ENCODE measurements at regions not wholly inside any gene's neighbourhood (a gene's known extent, or its start where the extent isn't known, plus 50 kb on each side); places are given as distances from the start of the nearest gene placed in this dataset.
A peak's percentile ranks its signal among the peaks of the same experiment; 100 is the strongest.

GRCh38 chr2:224104668-224105386, 65.7 kb upstream of the SERPINE2 start:
- no peak for DNase-seq (ENCODE audit: low read depth)
- TF ChIP-seq CTCF (IDR thresholded peaks at IDR 0.05; ENCODE audit: insufficient read depth, low read depth, low read length): no peak
- no peak overlapping the region for H3K4me3 ChIP-seq (ENCODE audit: low read depth, low read length)

- DNase-seq (ENCODE audit: low read depth): no peak
- no peak for TF ChIP-seq CTCF (IDR thresholded peaks at IDR 0.05; ENCODE audit: insufficient read depth, low read depth, low read length)
- no peak overlapping the region for H3K4me3 ChIP-seq (ENCODE audit: low read depth, low read length)
Measured at GRCh38 chr2:224103651-224104050, 64.6 kb upstream of the SERPINE2 start.

- no peak overlapping the region for H3K4me3 ChIP-seq (ENCODE audit: low read depth, low read length)
- DNase-seq (ENCODE audit: low read depth): no peak
- no peak for TF ChIP-seq CTCF (IDR thresholded peaks at IDR 0.05; ENCODE audit: insufficient read depth, low read depth, low read length)
Measured at GRCh38 chr2:224102991-224103390, 63.9 kb upstream of the SERPINE2 start.

GRCh38 chr2:224101820-224102630, 62.9 kb upstream of the SERPINE2 start:
- peak; percentile 97 for DNase-seq (ENCODE audit: low read depth)
- H3K4me3 ChIP-seq (ENCODE audit: low read depth, low read length): no peak overlapping the region
- TF ChIP-seq CTCF (IDR thresholded peaks at IDR 0.05; ENCODE audit: insufficient read depth, low read depth, low read length): no peak

GRCh38 chr2:224099861-224100643, 61.0 kb upstream of the SERPINE2 start:
- no peak for DNase-seq (ENCODE audit: low read depth)
- H3K4me3 ChIP-seq (ENCODE audit: low read depth, low read length): no peak overlapping the region
- TF ChIP-seq CTCF (IDR thresholded peaks at IDR 0.05; ENCODE audit: insufficient read depth, low read depth, low read length): no peak

- H3K4me3 ChIP-seq (ENCODE audit: low read depth, low read length): no peak overlapping the region
- no peak for TF ChIP-seq CTCF (IDR thresholded peaks at IDR 0.05; ENCODE audit: insufficient read depth, low read depth, low read length)
- no peak for DNase-seq (ENCODE audit: low read depth)
Measured at GRCh38 chr2:224098481-224099230, 59.6 kb upstream of the SERPINE2 start.
